ENCODE measurements at regions not wholly inside any gene's neighbourhood (a gene's known extent, or its start where the extent isn't known, plus 50 kb on each side); places are given as distances from the start of the nearest gene placed in this dataset.
"Not testable (repeated sequence)": the region's sequence is repeated elsewhere in the genome, so short reads cannot be mapped to it uniquely, and the experiment has no call there.

DNA sequence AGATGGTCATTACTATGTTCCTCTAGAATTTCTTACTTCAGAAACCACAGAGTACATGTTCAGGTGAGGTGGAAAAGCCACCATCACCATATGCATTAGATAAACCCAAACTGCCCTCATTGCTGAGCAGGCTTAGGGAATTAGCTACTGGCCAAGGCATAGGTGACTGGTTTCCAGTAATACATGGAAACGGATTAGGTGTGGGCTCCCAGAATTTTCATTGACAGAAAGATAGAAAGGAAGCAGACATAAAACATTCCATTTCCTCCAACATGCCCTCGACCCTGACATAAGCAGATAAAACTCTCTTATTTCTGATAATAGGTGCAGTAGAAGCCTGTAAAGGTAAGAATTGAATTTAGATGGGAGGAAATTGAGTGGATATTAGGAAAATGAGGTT lies 1466.1 kb downstream of the SUCLG1 start:
- DNase-seq (ENCODE audit: low read depth in 2 of 2), result no peak

DNA sequence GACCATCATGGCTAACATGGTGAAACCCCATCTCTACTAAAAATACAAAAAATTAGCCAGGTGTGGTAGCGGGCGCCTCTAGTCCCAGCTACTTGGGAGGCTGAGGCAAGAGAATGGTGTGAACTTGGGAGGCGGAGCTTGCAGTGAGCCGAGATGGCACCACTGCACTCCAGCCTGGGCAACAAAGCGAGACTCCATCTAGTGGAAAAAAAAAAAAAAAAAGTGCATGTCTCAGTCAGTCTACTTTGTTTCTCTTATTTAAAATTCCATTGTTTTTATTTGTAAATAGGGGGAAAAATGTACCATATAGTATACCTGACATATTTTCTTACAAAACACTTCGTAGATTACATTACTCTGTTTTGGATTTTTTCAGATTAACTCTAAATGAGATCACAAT lies 1471.4 kb downstream of the SUCLG1 start:
- DNase-seq (ENCODE audit: low read depth in 2 of 2), result not testable (repeated sequence)

- no peak for DNase-seq (ENCODE audit: low read depth in 2 of 2)
Measured at GRCh38 chr2:82986899-82987298, 1472.2 kb downstream of the SUCLG1 start.

DNA sequence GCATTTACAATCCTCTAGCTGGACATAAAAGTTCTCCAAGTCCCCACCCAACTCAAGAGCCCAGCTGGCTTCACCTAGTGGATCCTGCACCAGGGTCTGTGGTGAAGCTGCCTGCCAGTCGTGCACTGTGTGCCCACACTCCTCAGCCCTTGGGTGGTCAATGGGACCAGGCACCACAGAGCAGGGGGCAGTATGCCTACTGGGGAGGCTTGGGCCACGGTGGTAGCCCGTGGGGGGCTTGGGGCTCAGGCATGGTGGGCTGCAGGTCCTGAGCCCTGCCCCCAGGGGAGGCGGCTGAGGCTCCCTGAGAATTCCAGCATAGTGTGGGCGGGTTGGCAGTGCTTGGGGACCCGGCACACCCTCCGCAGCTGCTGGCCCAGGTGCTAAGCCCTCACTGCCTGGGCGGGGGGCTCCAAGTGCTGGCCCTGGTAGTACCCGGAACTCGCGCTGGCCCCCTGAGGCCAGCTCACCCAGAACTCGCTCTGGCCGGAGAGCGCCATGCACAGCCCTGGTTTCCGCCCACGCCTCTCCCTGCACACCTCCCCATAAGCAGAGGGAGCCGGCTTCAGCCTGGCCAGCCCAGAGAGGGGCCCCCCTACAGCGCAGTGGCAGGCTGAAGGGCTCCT lies 1473.4 kb downstream of the SUCLG1 start:
- no peak for DNase-seq (ENCODE audit: low read depth in 2 of 2)

- peak in 1 of 2 experiments; percentile 7 for DNase-seq (ENCODE audit: low read depth in 2 of 2)
Measured at GRCh38 chr2:82968358-82968757, 1490.7 kb downstream of the SUCLG1 start.

- DNase-seq (ENCODE audit: low read depth in 2 of 2), result no peak
Measured at GRCh38 chr2:82964341-82964740, 1494.7 kb downstream of the SUCLG1 start.

DNA sequence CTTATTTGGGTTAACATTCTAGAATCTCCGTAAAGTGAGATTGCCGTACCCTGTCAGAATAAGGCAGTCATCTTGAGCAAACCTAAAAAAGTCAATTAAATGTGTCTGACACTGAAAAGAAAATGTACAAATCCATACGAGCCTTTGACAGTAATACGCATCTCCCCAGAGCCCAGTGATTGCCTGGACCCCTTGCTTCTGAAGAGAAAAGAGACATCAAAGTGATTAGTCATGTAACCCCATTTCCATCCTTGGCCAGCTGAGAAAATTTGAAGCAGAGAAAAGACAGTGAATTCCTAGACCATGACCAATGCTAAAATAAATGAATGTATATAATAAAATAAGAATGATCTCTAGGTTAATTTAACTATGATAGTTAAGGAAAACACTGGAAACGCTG lies 1499.4 kb downstream of the SUCLG1 start:
- peak in 1 of 2 experiments; percentile 3 for DNase-seq (ENCODE audit: low read depth in 2 of 2)

DNA sequence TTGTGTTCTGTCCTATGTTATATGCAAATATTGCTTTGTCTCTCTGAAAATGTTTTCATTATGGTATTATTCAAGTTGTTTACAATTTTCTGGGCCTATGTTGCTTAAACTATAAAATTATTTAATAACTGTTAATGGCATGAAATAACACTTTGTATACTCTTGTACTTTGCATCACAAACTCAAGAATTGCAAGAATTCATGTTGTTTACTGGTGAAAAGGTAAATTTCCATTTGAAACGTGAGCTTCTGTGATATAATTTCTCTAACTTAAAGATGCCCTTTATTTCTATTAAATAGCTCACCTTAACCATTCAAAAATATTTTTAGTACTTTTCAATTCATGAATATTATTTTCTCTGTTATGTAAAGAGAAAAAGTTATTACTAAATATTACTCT lies 1504.2 kb downstream of the SUCLG1 start:
- no peak for DNase-seq (ENCODE audit: low read depth in 2 of 2)

GRCh38 chr2:82939211-82939610 lies 1519.9 kb downstream of the SUCLG1 start:
- no peak for DNase-seq (ENCODE audit: low read depth in 2 of 2)

DNA sequence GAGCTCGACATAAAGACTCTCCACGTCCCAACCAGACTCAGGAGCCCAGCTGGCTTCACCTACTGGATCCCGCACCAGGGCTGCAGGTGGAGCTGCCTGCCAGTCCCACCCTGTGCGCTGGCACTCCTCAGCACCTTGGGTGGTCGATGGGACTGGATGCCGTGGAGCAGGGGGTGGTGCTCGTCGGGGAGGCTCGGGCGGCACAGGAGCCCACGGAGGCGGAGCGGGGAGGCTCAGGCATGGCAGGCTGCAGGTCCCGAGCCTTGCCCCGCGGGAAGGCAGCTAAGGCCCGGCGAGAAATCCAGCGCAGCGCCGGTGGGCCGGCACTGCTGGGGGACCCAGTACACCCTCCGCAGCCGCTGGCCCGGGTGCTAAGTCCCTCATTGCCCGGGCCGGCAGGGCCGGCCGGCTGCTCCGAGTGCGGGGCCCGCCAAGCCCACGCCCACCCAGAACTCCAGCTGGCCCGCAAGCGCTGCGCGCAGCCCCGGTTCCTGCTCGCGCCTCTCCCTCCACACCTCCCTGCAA lies 1520.7 kb downstream of the SUCLG1 start:
- not testable (repeated sequence) for DNase-seq (ENCODE audit: low read depth in 2 of 2)

DNA sequence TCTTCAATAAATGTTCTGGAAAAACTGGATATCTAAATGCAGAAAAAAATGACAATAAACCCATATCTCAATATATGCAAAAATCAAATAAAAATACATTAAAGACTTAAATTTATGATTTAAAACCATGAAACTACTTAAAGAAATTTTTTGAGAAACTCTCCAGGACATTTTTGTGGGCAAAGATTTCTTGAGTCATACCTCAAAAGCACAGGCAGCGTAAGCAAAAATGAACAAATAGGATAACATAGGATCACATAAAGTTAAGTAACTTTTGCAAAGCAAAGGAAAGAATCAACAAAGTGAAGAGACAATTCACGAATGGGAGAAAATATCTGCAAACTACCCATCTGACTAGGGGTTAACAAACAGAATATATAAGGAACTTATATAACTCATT lies 1545.5 kb downstream of the SUCLG1 start:
- peak in 1 of 2 experiments; percentile 2 for DNase-seq (ENCODE audit: low read depth in 2 of 2)

GRCh38 chr2:82896117-82896516 lies 1563.0 kb downstream of the SUCLG1 start:
- no peak for DNase-seq (ENCODE audit: low read depth in 2 of 2)

- DNase-seq (ENCODE audit: low read depth in 2 of 2), result no peak
Measured at GRCh38 chr2:82893190-82893589, 1565.9 kb downstream of the SUCLG1 start.

DNA sequence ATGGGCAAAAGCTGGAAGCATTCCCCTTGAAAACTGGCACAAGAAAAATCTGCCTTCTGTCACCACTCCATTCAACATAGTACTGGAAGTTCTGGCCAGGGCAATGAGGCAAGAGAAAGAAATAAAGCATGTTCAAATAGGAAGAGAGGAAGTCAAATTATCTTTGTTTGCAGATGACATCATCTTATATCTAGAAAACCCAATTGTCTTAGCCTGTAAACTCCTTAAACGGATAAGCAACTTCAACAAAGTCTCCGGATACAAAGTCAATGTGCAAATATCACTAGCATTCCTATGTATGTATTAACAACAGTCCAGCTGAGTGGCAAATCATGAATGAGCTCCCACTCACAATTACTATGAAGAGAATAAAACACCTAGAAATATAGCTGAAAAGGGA lies 1579.3 kb downstream of the SUCLG1 start:
- DNase-seq (ENCODE audit: low read depth in 2 of 2), result no peak

GRCh38 chr2:82875858-82876257 lies 1583.2 kb downstream of the SUCLG1 start:
- DNase-seq (ENCODE audit: low read depth in 2 of 2), result no peak

- no peak for DNase-seq (ENCODE audit: low read depth in 2 of 2)
Measured at GRCh38 chr2:82857967-82858366, 1601.1 kb downstream of the SUCLG1 start.

- DNase-seq (ENCODE audit: low read depth in 2 of 2), result no peak
Measured at GRCh38 chr2:82853299-82853698, 1605.8 kb downstream of the SUCLG1 start.

DNA sequence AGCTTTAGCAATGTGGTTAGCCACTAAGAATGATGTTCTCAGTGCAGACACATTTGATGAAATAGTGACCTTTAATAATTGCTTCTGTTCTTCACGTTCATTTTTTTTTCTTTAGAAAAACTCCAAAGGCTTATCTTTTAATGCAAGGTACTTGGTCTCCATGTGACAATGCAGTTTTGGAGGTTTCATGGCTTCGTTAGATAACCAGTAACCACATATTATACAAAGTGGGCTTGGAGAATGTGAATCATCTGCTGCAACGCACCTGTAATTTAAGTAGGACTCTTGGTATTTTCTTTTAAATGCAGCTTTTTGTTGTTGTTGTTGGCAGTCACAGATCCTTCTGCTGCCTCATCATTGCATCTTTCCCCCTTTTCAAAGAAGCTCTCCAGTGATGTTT lies 1606.3 kb downstream of the SUCLG1 start:
- DNase-seq (ENCODE audit: low read depth in 2 of 2), result no peak

DNA sequence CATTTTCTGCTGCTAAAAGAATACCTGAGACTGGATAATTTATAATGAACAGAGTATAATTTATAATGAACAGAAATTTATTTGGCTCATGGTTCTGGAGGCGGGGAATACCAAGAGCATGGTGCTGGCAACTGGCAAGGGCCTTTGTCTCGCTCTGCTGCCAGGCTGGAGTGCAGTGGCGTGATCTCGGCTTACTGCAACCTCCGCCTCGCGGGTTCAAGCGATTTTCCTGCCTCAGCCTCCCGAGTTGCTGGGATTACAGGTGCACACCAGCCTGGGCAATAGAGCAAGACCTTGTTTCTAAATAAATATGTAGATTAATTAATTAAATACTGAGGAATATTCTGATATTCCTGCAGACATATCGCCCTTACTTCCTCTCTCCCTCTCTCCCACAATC lies 1610.8 kb downstream of the SUCLG1 start:
- no peak for DNase-seq (ENCODE audit: low read depth in 2 of 2)

GRCh38 chr2:82839036-82839435 lies 1620.0 kb downstream of the SUCLG1 start:
- DNase-seq (ENCODE audit: low read depth in 2 of 2), result no peak

DNA sequence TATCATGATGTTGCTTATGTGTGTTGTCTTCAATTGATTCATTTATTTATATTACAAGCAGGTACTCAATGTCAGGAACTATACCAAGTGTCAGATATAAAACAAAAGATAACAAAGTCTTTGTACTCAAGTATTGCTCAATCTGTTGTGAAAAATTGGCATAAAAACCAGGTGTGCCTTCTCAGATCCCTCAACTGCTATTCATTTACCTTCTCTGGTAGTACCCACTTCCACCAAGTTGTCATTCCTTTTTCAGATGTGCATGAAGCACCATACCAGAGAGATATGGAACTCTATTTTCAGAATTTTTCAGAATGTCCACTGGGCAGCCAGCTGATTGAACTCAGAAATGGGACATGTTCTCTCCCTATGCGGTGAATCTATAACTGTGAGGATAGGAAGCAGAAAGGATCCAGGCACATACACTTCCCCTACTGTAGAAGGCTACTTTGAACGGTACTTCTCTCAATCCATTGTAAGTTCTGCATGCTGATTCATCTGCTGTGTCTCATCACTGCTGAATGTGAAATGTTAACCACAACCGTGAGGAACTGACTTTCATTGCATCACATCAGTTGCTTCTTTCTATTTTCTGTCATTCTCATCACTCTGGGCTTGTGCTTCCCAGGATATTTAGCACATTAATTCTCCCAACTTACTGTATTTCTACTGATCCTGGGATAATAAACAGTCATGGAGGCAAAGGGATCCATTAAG lies 1621.3 kb downstream of the SUCLG1 start:
- DNase-seq (ENCODE audit: low read depth in 2 of 2), result peak; percentile 91 to 92

DNA sequence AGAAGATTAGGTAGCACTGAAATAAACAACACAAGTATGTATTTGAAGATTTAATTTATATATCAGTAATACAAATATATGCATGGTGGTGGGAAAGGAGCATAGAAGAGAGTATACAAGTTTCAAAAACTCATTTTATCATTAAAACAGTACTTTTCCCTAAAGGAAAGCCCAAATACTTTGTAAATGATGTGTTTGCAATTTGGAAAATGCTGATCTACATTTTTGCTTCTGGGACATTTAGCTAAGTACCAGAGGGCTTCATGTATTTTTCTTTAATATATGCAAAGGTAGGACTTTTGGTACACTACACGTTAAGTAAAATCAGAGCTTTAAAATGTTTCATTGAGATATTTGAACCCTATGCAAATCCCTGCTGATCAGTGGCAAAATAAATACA lies 1624.2 kb downstream of the SUCLG1 start:
- no peak for DNase-seq (ENCODE audit: low read depth in 2 of 2)

DNA sequence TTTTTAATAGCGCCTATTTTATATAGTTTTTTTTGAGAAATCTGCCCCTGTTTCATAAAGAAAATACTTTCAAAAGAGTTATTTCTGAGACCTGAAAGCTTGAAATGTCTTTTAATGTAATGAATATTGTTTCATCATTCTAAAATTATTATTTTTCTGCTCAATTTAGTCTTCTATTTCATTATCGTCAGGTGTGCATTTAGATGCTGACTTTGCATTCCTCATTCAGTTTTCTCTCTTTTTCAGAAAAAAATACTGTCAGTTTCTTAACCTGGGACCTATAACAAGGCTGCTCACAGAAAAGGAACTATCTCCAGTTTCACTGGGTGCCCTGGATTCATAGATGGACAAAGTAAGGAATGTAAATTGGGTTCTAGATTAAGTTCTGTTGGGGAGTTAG lies 1631.7 kb downstream of the SUCLG1 start:
- no peak for DNase-seq (ENCODE audit: low read depth in 2 of 2)
